MM.1S (cell line): ENCODE measurements at regions not wholly inside any gene's neighbourhood (a gene's known extent, or its start where the extent isn't known, plus 50 kb on each side); places are given as distances from the start of the nearest gene placed in this dataset.
"Not testable (repeated sequence)": the region's sequence is repeated elsewhere in the genome, so short reads cannot be mapped to it uniquely, and the experiment has no call there.

Source experiments
- DNase-seq: peaks from one replicate; pipeline ENCODE4 v3.0.0-alpha.2; 2015
- H2AFZ ChIP-seq: fragments of 300-600 bp; sonication (generic); 2 replicates; pipeline ENCODE4 v1.6.0; 2016; ENCODE audit warnings: antibody characterized with exemption, low read length
- H3F3A ChIP-seq: fragments of 300-600 bp; sonication (generic); 2 replicates; pipeline ENCODE4 v1.6.1; 2016; ENCODE audit warnings: mild to moderate bottlenecking, antibody characterized with exemption, low read length, moderate library complexity, mixed read lengths; ENCODE audit not compliant: insufficient read depth
- H3K27ac ChIP-seq: fragments of 300-600 bp; sonication (generic); 2 replicates; pipeline ENCODE4 v1.5.1; 2016; ENCODE audit warnings: mild to moderate bottlenecking, low read length
- H3K27me3 ChIP-seq: fragments of 300-600 bp; sonication (generic); replicated peaks from 2 replicates; pipeline ENCODE4 v1.6.0; 2016; ENCODE audit warnings: low read length; ENCODE audit not compliant: insufficient read depth
- H3K36me3 ChIP-seq: fragments of 300-600 bp; sonication (generic); replicated peaks from 2 replicates; pipeline ENCODE4 v1.6.1; 2016; ENCODE audit warnings: mild to moderate bottlenecking, low read length, mixed read lengths; ENCODE audit not compliant: insufficient read depth
- H3K4me1 ChIP-seq: fragments of 300-600 bp; sonication (generic); 2 replicates; pipeline ENCODE4 v1.6.1; 2016; ENCODE audit warnings: low read length, mixed read lengths
- H3K4me2 ChIP-seq: fragments of 300-600 bp; sonication (generic); 2 replicates; pipeline ENCODE4 v1.6.0; 2016; ENCODE audit warnings: low read depth, low read length
- H3K4me3 ChIP-seq: fragments of 300-600 bp; sonication (generic); 2 replicates; pipeline ENCODE4 v1.5.1; 2016; ENCODE audit warnings: low read length, mixed read lengths
- H3K79me2 ChIP-seq: fragments of 300-600 bp; sonication (generic); 2 replicates; pipeline ENCODE4 v1.6.1; 2016; ENCODE audit warnings: mixed run types, low read length, mixed read lengths
- H3K9ac ChIP-seq: fragments of 300-600 bp; sonication (generic); 2 replicates; pipeline ENCODE4 v1.6.1; 2016; ENCODE audit warnings: low read length, mixed read lengths
- H3K9me2 ChIP-seq: fragments of 300-600 bp; sonication (generic); replicated peaks from 2 replicates; pipeline ENCODE4 v1.6.1; 2016; ENCODE audit warnings: mild to moderate bottlenecking, low read length, mixed read lengths; ENCODE audit not compliant: insufficient read depth
- H3K9me3 ChIP-seq: fragments of 300-600 bp; sonication (generic); replicated peaks from 2 replicates; pipeline ENCODE4 v1.6.1; 2016; ENCODE audit warnings: mild to moderate bottlenecking, low read length, mixed read lengths; ENCODE audit not compliant: insufficient read depth
- H4K20me1 ChIP-seq: fragments of 300-600 bp; sonication (generic); 2 replicates; pipeline ENCODE4 v1.6.1; 2016; ENCODE audit warnings: mild to moderate bottlenecking, low read length, moderate library complexity, mixed read lengths; ENCODE audit not compliant: insufficient read depth
- EZH2 ChIP-seq: fragments of 300-600 bp; sonication (generic); optimal IDR thresholded peaks from 2 replicates; pipeline ENCODE3; 2017; ENCODE audit warnings: low read depth, mild to moderate bottlenecking, antibody characterized with exemption, low read length, mixed read lengths
- EZH2phosphoT487 ChIP-seq: fragments of 300-600 bp; sonication (generic); IDR thresholded peaks from 2 replicates; pipeline ENCODE4 v1.6.1; 2018; ENCODE audit warnings: antibody characterized with exemption, low read length
- TF ChIP-seq, protein P1 (sequence below): fragments of 300-600 bp; sonication (generic); IDR thresholded peaks from 2 replicates; pipeline ENCODE4 v1.5.1; 2016; ENCODE audit warnings: antibody characterized with exemption, low read length, mixed read lengths

DNA sequence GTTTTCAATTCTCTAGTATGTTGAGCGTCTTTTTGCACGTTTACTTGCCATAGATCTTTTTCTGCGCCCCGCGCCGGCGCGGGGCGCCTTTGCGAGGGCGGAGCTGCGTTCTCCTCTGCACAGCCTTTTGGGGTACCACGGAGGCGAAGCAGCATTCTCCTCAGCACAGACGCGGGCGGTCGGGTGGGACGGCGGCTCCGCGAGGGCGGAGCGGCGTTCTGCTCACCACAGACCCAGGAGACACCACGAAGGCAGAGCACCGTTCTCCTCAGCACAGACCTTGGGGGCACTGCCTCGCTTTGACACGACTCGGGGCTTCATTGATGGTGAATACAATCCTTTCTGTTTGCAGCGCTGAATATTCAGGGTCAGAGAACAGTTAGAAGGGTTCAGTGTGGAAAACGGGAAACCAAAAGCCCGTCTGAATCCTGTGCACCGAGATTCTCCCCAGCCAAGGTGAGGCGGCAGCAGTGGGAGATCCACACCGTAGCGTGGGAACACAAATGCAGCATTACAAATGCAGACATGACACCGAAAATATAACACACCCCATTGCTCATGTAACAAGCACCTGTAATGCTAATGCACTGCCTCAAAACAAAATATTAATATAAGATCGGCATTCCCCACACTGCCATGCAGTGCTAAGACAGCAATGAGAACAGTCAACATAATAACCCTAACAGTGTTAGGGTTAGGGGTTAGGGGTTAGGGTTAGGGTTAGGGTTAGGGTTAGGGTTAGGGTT, 190.7 kb upstream of the VIPR2 start:
- not testable (repeated sequence) for H3K9me2 ChIP-seq, H2AFZ ChIP-seq, H3K36me3 ChIP-seq, H3F3A ChIP-seq, H3K4me2 ChIP-seq, H3K4me3 ChIP-seq, H3K27me3 ChIP-seq, H3K4me1 ChIP-seq, H4K20me1 ChIP-seq, H3K27ac ChIP-seq, H3K79me2 ChIP-seq, H3K9me3 ChIP-seq, DNase-seq, H3K9ac ChIP-seq

DNA sequence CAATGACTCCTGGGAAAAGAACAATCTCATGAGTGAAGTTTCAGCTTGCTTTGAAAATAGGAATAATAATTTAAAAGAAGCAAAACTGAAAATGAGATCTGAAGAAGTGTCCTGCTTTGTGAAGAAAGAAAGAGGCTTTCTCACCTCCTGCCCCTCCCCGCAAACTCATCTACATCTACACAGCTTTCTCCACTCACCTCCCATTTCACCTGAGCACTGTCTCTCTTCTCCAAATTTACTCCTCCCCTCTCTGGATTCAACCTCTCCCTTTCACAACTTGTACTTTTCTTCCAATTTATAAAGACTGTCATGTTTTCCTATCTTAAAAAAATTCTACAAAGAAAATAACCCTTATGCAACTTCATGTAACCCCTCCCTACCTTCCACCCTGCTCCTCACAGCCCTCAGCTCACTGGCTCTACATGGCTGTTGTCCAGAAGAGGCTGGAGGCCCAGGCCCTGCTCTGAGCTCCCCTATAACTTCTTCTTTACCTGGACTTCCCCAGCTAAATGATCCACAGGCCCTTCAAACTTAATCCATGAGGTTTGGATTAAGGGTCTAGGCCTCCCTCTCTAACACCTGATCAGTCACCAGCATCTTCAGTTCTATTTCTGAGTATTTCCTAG, 188.3 kb upstream of the VIPR2 start:
- H3K27me3 ChIP-seq, H3K9me2 ChIP-seq, H3K79me2 ChIP-seq, H3F3A ChIP-seq, H3K9me3 ChIP-seq, H3K4me2 ChIP-seq, H3K4me3 ChIP-seq, H3K27ac ChIP-seq, DNase-seq, H4K20me1 ChIP-seq, H3K9ac ChIP-seq, H3K4me1 ChIP-seq, H2AFZ ChIP-seq, H3K36me3 ChIP-seq: not testable (repeated sequence)

DNA sequence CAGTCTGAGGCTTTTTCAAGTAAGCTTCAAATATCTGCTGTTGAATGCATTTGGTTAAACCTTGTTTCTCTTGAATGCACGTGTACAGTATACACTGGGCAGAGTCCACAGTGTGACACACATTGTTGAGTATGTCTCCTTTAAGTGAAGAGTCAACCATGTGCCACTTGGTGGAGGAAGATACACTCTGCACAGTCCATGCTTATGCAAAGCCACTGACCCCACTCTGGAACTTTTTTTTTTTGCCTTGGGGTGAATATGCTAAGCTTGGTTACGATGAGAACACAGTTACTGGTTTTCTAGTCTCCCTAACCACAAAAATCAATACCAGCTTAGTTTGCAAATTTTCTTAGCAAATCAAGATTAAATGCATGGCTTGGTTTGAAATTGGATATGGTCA, 186.8 kb upstream of the VIPR2 start:
- H3F3A ChIP-seq, result no peaks in the 10 kb centered on the region
- no peaks in the 10 kb centered on the region for H3K4me1 ChIP-seq
- H3K4me3 ChIP-seq, result no peak overlapping the region
- H3K79me2 ChIP-seq, result no peaks in the 10 kb centered on the region
- H3K9ac ChIP-seq, result no peak overlapping the region
- no peaks in the 10 kb centered on the region for H3K36me3 ChIP-seq
- H3K9me2 ChIP-seq, result no peaks in the 10 kb centered on the region
- no peaks in the 10 kb centered on the region for H4K20me1 ChIP-seq
- DNase-seq, result no peak
- no peak overlapping the region for H3K4me2 ChIP-seq
- 0 out of 2 replicates have a peak, but pooled peaks cover 4% of the 10 kb centered on the region for H3K9me3 ChIP-seq
- TF ChIP-seq, protein P1, sequence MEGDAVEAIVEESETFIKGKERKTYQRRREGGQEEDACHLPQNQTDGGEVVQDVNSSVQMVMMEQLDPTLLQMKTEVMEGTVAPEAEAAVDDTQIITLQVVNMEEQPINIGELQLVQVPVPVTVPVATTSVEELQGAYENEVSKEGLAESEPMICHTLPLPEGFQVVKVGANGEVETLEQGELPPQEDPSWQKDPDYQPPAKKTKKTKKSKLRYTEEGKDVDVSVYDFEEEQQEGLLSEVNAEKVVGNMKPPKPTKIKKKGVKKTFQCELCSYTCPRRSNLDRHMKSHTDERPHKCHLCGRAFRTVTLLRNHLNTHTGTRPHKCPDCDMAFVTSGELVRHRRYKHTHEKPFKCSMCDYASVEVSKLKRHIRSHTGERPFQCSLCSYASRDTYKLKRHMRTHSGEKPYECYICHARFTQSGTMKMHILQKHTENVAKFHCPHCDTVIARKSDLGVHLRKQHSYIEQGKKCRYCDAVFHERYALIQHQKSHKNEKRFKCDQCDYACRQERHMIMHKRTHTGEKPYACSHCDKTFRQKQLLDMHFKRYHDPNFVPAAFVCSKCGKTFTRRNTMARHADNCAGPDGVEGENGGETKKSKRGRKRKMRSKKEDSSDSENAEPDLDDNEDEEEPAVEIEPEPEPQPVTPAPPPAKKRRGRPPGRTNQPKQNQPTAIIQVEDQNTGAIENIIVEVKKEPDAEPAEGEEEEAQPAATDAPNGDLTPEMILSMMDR, result no peak
- TF ChIP-seq EZH2phosphoT487 (no peak), EZH2 (no peak)
- no peak overlapping the region for H3K27ac ChIP-seq
- no peaks in the 10 kb centered on the region for H3K27me3 ChIP-seq
- no peak overlapping the region for H2AFZ ChIP-seq

DNA sequence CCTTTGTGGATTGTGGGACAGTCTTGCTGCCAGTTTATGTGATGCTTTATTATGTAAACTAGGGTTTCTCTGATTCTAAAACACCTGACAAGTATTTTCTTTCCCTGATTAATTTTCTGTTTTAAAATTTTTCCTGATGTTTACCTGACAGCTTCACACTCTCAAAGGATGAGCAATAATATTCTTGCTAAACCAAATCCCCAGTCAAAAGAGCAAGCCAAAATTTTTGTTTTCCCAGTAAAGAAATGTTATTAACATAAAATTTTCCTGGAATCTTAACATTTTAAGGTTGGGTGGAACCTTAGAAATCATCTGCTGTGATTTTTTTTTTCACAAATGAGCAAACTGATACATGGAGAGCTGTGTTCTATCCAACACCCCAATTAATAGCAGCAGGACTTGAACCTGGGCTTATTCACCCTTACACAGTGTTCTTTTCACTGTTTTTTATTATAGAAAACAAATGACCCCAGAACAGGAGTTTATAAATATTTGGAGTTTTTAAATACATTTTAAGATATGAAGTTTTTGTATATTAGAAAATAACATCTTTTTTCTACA, 185.2 kb upstream of the VIPR2 start:
- no peak for DNase-seq
- Histone ChIP-seq H3K79me2 (no peaks in the 10 kb centered on the region), H3K4me1 (no peaks in the 10 kb centered on the region), H3K9me2 (no peaks in the 10 kb centered on the region), H3K4me3 (no peak overlapping the region), H3K9me3 (0 out of 2 replicates have a peak, but pooled peaks cover 4% of the 10 kb centered on the region), H3K9ac (no peak overlapping the region), H3K27ac (no peak overlapping the region), H3K36me3 (no peaks in the 10 kb centered on the region), H4K20me1 (no peaks in the 10 kb centered on the region), H3K27me3 (no peaks in the 10 kb centered on the region), H2AFZ (no peak overlapping the region), H3F3A (no peaks in the 10 kb centered on the region), H3K4me2 (no peak overlapping the region)
- TF ChIP-seq, protein P1, result no peak
- TF ChIP-seq EZH2 (no peak), EZH2phosphoT487 (no peak)
